HG02798 (cell line): ENCODE measurements at regions not wholly inside any gene's neighbourhood (a gene's known extent, or its start where the extent isn't known, plus 50 kb on each side); places are given as distances from the start of the nearest gene placed in this dataset.
A peak's percentile ranks its signal among the peaks of the same experiment; 100 is the strongest.
"Not testable (repeated sequence)": the region's sequence is repeated elsewhere in the genome, so short reads cannot be mapped to it uniquely, and the experiment has no call there.

Source experiments
- ATAC-seq: cut with Tn5 transposase; IDR thresholded peaks from one replicate; pipeline ENCODE4 v1.9.1; 2021; ENCODE audit warnings: mild to moderate bottlenecking; ENCODE audit not compliant: unreplicated experiment, poor library complexity

DNA sequence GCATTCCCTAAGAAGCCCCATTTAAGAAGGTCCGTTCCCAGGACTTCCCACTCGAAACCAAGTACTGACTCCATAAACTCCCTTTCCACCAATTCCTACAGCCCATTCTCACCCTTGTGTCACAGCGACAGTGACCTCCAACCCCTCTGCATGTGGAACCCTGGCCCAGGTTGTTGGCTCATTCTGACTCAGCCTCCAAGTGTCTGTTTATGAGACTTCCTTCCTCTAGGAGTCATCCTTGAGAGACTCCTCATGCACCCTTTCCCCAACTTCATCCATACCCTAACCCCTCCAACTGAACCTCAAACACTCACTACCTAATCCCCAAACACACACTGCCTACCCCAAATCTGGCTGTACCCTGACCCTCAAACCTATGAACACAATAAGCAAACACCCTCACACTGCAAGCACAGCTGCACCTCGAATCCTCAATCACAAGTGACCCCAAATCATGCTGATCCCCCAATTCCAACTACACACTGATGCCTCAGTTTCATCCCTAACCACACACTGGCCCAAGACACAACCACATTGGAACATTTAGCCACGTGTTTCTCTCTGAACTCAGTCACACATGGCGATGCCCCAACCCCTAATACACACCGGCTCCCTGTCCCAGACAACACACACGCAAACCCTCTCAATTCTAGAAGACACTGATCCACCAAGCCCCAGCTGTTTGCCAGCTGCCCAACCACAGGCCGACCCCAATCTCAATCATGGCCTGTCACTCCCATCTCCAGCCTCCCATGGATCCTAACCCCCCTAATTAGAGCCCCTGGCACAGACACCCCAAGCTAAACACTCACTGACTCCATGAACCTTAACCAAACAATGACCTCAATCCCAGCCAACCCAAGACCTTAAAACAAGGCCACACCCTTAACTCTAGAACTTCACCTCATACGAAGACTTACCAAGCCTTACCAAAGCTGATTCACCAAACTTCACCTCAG is 219.6 kb downstream of the CYP26B1 start:
- no peak for ATAC-seq

DNA sequence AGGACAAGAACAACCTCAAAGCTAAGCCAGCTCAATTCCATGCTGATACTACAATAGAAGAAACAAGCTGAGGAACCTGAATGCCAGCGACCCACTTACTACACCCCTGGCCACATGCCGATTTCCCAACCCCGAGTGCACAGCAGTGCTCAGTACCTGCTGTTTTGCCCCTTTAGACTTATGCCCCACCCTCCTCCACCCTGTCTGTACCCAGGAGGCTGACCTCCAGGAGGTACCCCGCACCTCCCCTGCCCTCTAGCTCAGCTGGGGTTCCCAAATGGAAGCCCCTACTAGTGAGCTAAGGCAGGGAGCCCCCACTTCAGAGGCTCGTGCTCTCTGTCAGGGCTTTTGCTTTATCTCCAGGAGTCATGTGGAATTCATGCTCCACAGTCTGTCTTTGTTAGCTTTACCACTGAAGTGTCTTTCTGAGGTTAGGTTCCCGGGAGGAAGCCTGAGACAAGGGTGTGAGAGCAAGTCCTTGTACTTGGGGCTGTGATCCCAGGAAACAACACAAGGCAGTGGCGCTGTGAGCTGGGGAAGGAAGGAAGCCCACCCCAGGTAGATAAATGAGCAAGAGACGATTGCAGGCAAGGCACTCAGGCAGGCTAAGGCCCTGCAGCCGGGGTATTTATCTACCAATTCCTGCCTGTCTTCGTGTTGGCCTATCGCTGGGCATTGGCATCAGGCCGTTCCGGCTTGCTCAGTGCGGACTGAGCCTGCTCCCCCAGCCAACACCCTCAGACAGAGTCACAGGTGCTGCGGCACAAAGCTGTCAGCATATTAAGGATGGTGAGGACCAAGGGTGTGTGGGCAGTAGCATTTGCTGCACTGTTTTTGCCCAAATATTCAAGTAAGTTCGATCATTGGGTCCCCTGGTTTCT is 220.5 kb downstream of the CYP26B1 start:
- ATAC-seq, result no peak

DNA sequence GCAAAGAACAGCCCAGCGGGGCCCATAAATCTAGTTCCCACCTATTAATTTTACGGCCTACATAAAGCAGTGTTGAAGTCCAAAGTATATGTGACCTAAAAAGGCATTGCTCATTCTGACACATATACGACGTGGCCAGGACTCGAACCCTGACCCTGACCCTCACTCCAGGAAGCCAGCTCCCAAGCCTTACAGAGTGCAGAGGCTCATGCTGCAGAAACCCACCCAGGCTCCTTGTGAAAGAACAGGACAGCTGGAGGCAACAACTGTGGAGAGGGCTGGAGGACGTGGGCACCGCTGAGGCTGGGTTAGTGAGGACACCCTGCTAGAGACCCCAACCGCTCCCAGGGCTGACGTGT is 221.6 kb downstream of the CYP26B1 start:
- no peak for ATAC-seq

DNA sequence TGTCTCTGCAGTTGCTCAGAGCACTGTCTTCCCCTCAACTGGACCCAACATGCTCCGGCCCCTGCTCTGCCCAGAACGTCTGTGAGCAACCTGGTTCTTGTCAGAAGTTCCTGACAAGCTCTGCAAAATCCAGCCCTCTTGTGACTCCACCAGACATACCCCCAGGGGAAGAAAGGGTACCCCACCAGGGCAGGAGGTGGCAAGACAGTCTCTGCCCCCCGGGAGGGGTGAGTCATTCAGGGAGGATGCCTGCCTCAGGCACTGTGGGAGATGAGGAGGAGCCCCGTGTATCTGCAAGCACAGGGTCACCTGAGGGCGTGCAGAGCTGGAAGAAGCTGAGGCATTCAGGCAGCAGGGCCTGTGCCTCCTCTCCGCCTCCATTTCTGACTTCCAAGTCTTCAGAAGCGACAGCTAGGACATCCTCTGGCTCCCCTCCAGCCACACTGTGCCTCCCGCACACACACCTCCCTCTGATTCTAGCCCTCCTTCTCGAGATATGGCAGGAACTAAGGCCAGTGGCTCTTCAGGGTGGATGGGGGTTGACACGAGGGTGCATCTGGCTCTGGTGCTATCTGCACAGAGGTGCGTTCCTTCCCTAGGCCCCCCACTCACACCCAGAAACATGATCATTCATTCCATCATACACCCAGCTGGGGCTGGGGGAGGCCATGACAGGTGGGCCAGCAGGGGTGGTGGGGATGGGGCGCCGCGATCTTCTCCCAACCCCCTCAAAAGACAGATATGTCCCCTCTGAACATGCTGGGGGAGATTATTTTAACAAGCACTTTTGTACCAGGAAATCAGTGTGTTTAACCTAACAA is 222.2 kb downstream of the CYP26B1 start:
- no peak for ATAC-seq

DNA sequence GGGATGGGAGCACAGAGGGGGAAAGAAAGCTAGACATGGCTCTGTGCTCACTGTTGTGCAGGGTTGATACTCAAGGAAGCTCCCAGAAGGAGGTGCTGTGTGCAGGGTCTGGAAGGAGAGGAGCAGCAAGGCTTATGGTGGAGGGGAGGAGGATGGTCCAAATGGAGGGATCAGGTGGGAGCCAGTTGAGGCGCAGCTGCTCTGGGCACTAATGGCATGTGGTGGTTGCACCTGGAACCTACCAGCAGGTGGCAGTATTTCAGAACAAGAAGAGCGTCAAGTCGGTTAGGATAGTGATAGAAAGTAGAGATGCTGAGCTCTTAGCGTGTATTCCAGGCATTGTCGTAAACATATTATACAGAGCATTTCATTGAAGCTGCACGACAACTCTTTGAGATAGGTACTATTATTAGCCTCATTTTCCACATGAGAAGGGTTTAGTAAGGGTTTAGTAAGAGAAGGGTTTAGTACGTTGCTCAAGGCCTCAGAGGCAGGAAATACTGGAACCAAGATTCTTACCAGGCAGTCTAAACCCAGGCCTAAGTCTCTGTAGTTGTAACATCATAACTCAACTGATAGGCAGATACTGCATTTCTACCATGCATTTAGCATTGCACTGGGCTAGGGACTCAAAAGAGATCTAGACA is 223.7 kb downstream of the CYP26B1 start:
- ATAC-seq, result peak; percentile 85

DNA sequence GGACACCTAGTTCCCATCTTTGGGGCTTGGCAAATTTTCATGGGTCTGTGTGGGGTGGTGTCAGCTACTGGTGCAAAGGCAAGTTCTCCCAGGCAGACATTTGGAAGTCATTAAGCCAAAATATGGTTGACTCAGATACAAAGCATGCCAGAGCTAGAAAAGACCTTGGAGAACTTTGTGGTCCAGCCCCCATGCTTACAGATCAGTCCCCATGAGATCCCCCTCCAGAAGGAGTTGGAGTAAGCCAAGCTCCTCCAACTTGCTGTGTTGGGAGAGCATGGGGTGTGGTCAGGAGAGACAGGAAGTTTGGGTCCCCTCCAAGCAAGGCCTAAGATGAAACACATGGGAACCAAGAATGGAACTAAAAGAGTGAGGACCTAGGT is 224.5 kb downstream of the CYP26B1 start:
- no peak for ATAC-seq

DNA sequence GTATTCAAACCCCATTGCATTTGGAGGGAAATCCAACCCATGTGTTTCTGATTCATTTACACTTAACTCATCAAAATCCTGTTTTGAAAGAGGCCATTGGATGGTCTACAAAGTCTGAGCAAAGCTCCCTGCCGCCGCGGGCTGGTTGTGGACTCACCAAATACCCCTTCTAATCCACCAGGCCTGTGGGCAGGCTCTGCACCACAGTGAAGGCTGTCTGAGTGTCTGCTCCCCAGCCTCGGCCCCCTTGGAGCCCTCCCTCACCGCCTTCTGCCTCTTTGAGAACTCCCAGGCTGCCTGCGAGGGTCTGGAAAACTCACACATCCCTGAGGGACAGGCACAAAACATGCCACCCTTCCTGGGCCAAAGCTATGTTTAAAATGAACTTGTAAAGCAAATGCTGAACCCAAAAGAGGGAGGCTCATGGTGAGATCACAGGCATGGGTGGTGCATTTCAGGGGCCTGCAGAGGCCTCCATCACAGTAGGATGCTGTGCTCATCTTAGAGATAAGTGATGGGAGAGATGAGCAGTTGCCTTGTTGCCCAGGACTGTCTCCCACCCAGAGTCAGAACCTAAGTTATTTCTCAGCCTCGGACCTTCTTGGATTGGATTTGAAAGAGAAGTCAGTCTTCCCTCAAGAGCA is 225.0 kb downstream of the CYP26B1 start:
- no peak for ATAC-seq

DNA sequence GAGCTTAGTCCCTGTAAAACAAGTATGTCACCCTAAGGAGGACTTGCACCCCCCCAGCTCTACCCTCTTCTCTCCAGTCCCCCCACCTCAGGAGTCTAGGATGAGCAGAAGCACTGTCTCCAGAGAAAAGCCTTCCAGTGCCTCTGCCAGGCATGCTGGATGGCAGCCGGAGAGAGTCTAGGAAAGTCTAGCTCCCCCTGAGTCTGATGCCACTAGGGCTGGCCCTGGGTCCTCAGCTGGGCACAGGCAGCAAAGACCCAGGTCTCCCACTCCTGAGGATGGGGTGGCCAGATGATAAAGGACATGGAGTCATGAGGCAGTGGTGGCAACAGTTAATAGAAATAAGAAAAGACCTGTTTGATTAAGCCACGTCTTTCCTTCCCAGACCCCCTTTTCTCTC is 225.6 kb downstream of the CYP26B1 start:
- no peak for ATAC-seq

DNA sequence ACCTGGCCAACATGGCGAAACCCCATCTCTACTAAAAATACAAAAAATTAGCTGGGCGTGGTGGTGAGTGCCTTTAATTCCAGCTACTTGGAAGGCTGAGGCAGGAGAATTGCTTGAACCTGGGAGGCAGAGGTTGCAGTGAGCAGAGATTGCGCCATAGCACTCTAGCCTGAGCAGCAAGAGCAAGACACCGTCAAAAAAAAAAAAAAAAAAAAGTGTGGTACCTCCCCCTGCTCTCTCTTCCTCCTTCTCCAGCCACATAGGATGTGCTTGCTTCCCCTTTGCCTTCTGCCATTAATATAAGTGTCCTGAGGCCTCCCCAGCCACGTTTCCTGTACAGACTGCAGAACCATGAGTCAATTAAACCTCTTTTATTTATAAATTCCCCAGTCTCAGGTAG is 226.8 kb downstream of the CYP26B1 start:
- ATAC-seq, result not testable (repeated sequence)

DNA sequence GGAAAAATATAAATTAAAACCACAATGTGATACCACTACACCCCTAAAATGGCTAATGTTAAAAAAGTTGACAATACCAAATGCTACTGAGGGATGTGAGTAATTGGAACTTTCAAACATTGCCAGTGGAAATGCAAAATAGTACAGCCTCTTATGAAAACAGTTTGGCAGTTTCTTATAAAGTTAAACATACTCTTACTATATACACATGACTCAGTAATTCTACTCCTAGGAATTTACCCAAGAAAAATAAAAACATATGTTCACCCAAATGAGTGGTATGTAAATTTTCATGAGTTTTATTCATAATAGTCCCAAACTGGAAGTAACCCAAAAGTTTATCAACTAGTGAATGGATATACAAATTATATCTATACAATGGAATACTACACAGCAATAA is 228.0 kb downstream of the CYP26B1 start:
- ATAC-seq, result no peak

DNA sequence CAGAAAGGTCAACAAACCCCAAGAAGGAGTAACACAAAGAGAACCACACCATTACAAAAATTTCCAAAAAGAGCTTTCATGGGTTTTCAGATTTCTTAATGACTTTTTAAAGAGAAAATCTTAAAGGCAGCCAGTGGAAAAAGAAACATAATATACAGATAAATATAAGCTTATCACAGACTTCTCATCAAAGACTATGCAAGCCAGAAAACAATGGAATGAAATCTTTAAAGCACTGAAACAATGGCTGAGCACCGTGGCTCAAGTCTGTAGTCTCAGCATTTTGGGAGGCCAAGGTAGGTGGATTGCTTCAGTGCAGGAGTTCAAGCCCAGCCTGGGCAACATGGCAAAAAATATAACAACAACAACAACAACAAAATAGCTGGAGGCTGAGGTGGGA is 237.4 kb downstream of the CYP26B1 start:
- no peak for ATAC-seq

DNA sequence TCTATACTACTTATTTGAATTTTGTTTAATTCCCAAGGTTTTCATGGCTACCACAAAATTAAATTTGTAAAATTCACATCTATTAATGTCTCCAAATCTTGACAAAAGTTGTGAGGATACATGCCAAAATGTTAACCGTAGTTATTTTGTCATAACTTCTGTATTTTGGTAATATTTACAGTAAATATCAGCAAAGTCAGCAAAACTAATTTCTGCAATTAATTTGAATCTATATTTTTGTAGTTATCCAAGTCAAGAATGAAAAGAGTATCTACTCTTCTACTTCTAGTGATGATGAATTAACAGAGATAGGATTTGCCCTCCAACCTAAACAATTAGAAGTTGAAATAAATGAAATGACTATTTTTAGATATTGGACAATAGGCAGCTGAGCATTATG is 238.9 kb downstream of the CYP26B1 start:
- no peak for ATAC-seq

DNA sequence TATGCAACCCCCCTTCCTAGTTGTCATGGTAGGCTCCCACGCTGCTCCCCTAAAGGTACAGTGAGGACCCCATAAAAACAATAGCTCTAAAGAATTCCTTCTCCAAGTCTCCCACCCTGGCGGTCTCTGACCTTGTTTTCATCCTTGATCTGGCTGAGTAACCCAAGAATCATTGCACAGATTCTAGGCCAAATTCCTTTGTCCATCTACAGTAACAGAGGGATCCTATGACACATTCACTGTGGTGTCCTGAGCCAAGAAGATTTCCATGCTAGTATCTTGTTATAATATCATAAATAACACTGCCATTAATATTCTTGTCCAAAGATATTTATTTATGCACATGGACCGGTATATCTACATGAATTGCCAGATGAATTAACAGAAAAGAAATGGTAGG is 240.2 kb downstream of the CYP26B1 start:
- ATAC-seq, result no peak

DNA sequence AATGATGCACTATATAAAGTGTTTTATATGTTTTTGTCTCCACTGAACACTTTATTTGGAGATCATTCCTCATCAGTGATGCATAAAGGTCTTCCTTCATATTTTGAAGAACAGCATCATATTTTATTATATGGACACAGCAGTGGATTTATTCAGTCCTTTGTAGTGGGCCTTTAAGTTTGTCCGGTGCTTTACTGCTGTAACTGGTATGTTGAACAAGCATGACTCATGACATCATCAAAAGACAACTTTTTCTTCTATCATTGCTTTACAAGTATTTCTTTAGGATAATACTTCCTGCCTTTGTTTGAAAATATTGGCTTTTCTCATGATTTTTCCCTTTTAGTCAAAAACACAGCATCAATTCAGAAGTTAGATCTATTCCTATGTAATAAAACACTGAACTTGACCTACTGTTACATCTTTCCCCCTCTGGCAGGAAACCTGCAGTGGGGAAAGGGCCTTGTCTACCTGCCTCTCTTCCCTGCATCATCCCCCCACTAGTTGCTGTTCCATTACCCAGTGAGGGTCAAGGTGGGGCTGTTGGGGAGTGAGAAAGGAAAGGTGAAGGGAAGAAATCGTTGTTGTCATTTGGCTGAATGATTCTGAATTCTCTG is 241.2 kb downstream of the CYP26B1 start:
- no peak for ATAC-seq

DNA sequence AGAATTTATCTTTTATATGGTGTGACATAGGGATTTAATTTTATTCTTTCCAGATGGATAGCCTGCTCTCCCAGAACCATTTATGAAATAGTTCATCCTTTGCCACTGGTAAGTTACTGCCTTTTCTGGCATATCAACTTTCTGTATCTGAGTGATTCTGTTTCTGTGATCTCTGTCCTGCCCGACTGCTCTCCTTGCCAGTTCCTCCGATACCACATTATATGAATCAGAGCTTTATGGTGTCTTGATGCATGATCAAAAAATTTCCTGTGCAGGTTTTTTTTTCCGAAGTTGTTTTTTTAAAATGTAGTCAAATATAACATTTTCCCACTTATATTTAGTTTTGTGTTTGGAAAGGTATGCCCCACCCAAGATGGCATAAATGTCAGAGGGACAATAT is 242.5 kb downstream of the CYP26B1 start:
- no peak for ATAC-seq

DNA sequence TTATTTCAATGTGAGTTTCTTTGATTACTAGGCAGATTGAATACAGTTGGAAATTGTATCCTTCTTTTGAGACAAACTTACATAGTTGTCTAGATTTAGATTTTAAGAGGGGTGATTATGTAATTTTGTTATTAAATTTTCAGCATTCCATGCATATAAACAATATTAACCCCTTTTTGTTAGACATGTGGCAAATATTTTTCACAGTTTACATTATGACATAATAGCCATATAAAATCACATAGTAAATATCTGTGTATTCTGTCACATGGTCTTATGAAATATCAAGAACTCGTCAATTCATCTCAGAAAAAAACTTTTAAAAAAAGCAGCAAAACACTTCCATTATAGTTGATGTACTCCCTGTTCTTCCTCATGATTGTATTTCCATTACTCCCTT is 243.8 kb downstream of the CYP26B1 start:
- no peak for ATAC-seq

DNA sequence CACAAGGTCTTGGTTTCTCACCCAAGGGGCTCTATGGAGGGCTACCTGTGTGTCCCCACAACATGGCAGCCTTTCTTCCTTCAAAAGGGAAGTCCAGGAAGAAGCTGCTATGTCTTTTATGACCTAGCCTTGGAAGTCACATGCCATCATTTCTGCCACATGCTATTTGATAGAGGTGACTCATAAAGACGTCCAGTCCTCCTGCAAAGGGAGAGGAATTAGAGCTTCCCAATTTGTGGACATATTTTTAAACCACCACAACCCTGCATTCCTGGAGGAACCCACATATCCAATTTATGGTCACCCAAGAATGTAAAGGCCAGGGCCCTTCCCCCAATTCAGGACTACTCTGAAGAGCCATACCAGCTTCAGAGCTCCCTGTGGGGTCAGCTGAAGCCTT is 246.2 kb downstream of the CYP26B1 start:
- ATAC-seq, result no peak

DNA sequence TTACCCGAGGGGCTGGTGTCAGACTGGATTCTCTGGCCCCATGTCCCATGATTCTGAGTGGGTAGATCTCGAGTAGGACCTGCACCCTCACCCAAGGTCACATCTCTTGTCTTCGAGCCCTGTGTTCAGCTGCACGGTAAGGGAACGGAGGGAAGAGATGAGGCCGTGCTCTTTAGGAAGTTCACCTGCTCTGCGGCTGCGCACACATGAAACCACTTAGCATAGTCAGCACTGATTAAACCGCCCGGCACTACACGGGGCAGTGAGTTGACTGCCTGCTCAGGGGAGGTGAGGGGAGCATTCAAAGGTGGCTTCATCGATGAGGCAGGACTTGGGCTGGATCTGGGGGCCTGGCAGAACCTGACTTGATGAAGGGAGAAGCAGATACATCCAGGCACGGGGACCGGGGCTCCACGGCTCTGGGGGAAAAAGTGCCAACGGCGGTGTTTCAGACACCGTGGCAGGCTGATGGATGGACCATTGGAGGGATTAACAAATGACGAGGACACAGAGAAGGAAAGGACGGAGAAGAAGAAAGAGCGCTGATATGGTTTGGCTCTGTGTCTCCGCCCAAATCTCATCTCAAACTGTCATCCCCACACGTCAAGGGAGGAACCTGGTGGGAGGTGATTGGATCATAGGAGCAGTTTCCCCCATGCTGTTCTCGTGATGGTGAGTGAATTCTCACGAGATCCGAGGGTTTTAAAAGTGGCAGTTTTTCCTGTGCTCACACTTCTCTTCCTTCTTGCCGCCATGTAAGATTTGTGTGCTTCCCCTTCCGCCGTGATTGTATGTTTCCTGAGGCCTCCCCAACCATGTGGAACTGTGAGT is 248.6 kb downstream of the CYP26B1 start:
- ATAC-seq, result no peak
